ENCODE measurements at regions not wholly inside any gene's neighbourhood (a gene's known extent, or its start where the extent isn't known, plus 50 kb on each side); places are given as distances from the start of the nearest gene placed in this dataset.

- Mint-ChIP-seq H3K36me3 (peaks cover 2% of the 10 kb centered on the region), H3K4me1 (no peaks in the 10 kb centered on the region), H3K9me3 (no peaks in the 10 kb centered on the region), H3K27me3 (ENCODE audit: insufficient read depth, low read depth) (no peaks in the 10 kb centered on the region), H3K4me3 (no peak overlapping the region), H3K27ac (no peak overlapping the region)
- no peak overlapping the region for H3K4me3 ChIP-seq
- H3K27ac ChIP-seq, result no peak overlapping the region
- H3K36me3 ChIP-seq, result no peaks in the 10 kb centered on the region
- H3K79me2 ChIP-seq (ENCODE audit: low read depth), result no peaks in the 10 kb centered on the region
- H3K9ac ChIP-seq, result no peak overlapping the region
- no peak overlapping the region for H3K4me2 ChIP-seq
- no peak overlapping the region for H2AFZ ChIP-seq (replicated peaks)
- H4K20me1 ChIP-seq (ENCODE audit: low read depth), result no peaks in the 10 kb centered on the region
- H3K4me1 ChIP-seq, result no peaks in the 10 kb centered on the region
- H3F3A ChIP-seq (ENCODE audit: low read depth), result no peaks in the 10 kb centered on the region
- DNase-seq (ENCODE audit: low spot score), result no peak
- no peak for TF ChIP-seq EZH2phosphoT487 (IDR thresholded peaks at IDR 0.05)
- no peak for TF ChIP-seq CTCF (IDR thresholded peaks at IDR 0.05)
- TF ChIP-seq EZH2 (IDR thresholded peaks at IDR 0.05), result no peak
- no peaks in the 10 kb centered on the region for H3K9me3 ChIP-seq (ENCODE audit: low read depth)
- no peaks in the 10 kb centered on the region for H3K27me3 ChIP-seq
Observed at GRCh38 chr2:33672896-33673295, 73.8 kb upstream of the FAM98A start.

GRCh38 chr2:33672389-33672788 is 73.3 kb upstream of the FAM98A start:
- Mint-ChIP-seq H3K9me3 (no peaks in the 10 kb centered on the region), H3K27me3 (ENCODE audit: insufficient read depth, low read depth) (no peaks in the 10 kb centered on the region), H3K36me3 (peaks cover 2% of the 10 kb centered on the region), H3K4me3 (no peak overlapping the region), H3K4me1 (no peaks in the 10 kb centered on the region), H3K27ac (no peak overlapping the region)
- H3K27ac ChIP-seq, result no peak overlapping the region
- no peak overlapping the region for H3K4me2 ChIP-seq
- H3K36me3 ChIP-seq, result no peaks in the 10 kb centered on the region
- TF ChIP-seq CTCF (IDR thresholded peaks at IDR 0.05) (no peak), EZH2 (IDR thresholded peaks at IDR 0.05) (no peak)
- no peak overlapping the region for H3K4me3 ChIP-seq
- no peak overlapping the region for H2AFZ ChIP-seq (replicated peaks)
- no peaks in the 10 kb centered on the region for H3F3A ChIP-seq (ENCODE audit: low read depth)
- H3K27me3 ChIP-seq, result no peaks in the 10 kb centered on the region
- no peaks in the 10 kb centered on the region for H3K4me1 ChIP-seq
- no peaks in the 10 kb centered on the region for H3K9me3 ChIP-seq (ENCODE audit: low read depth)
- no peaks in the 10 kb centered on the region for H4K20me1 ChIP-seq (ENCODE audit: low read depth)
- no peaks in the 10 kb centered on the region for H3K79me2 ChIP-seq (ENCODE audit: low read depth)
- no peak overlapping the region for H3K9ac ChIP-seq
- DNase-seq (ENCODE audit: low spot score), result no peak

GRCh38 chr2:33671198-33671597 is 72.1 kb upstream of the FAM98A start:
- Histone ChIP-seq H4K20me1 (ENCODE audit: low read depth) (no peaks in the 10 kb centered on the region), H3K4me2 (no peak overlapping the region), H3K36me3 (no peaks in the 10 kb centered on the region), H3F3A (ENCODE audit: low read depth) (no peaks in the 10 kb centered on the region), H3K27me3 (no peaks in the 10 kb centered on the region), H3K4me3 (no peak overlapping the region), H2AFZ (replicated peaks) (no peak overlapping the region), H3K9me3 (ENCODE audit: low read depth) (no peaks in the 10 kb centered on the region), H3K9ac (no peak overlapping the region), H3K4me1 (no peaks in the 10 kb centered on the region), H3K79me2 (ENCODE audit: low read depth) (no peaks in the 10 kb centered on the region), H3K27ac (no peak overlapping the region)
- H3K36me3 Mint-ChIP-seq, result peaks cover 2% of the 10 kb centered on the region
- H3K4me1 Mint-ChIP-seq, result no peaks in the 10 kb centered on the region
- no peak for TF ChIP-seq EZH2phosphoT487 (IDR thresholded peaks at IDR 0.05)
- TF ChIP-seq EZH2 (IDR thresholded peaks at IDR 0.05), result no peak
- TF ChIP-seq CTCF (IDR thresholded peaks at IDR 0.05), result no peak
- no peak for DNase-seq (ENCODE audit: low spot score)
- no peak overlapping the region for H3K27ac Mint-ChIP-seq
- peaks cover 5% of the 10 kb centered on the region for H3K9me3 Mint-ChIP-seq
- no peak overlapping the region for H3K4me3 Mint-ChIP-seq
- H3K27me3 Mint-ChIP-seq (ENCODE audit: insufficient read depth, low read depth), result no peaks in the 10 kb centered on the region

Measured in neural progenitor cell (in vitro differentiated cells).